SK-N-SH (cell line): ENCODE measurements at regions not wholly inside any gene's neighbourhood (a gene's known extent, or its start where the extent isn't known, plus 50 kb on each side); places are given as distances from the start of the nearest gene placed in this dataset.
A peak's percentile ranks its signal among the peaks of the same experiment; 100 is the strongest.

Experiments
- CTCF ChIA-PET: fragments of 300-600, 350-600 bp; formaldehyde crosslinking; extraction: SDS; loops from one replicate; lab custom pipeline; 2021; lab: Yijun Ruan, JAX
- POLR2A ChIA-PET: fragments of 350-600 bp; sonication (Branson Sonifier 250); formaldehyde crosslinking; extraction: SDS; loops from one replicate; lab custom pipeline; 2020; ENCODE audit warnings: antibody characterized with exemption, inconsistent platforms; lab: Yijun Ruan, JAX
- DNase-seq: peaks from one replicate; pipeline ENCODE4 v3.0.0; 2012
- H2AFZ ChIP-seq: fragments of 200-600 bp; sonication (generic); 2 replicates; pipeline ENCODE4 v1.8.1; 2016; ENCODE audit warnings: antibody characterized with exemption, mild to moderate bottlenecking, low read depth
- H3F3A ChIP-seq: fragments of 200-600 bp; sonication (generic); replicated peaks from 2 replicates; pipeline ENCODE3; 2016; ENCODE audit warnings: antibody characterized with exemption, mild to moderate bottlenecking; ENCODE audit not compliant: insufficient read depth
- H3K27ac ChIP-seq, 2 experiments: fragments of 200-500 bp in 1 of 2; fragments of 200-600 bp in 1 of 2; sonication (Bioruptor generic) in 1 of 2; sonication (generic), shearing (Covaris generic) in 1 of 2; 2 replicates each; pipeline versions ENCODE4 v1.5.1 to v1.6.1; 2014 to 2016; ENCODE audit warnings: low read depth in 2 of 2, inconsistent platforms in 1 of 2, low read length in 1 of 2, mild to moderate bottlenecking in 1 of 2, mixed read lengths in 1 of 2
- H3K27me3 ChIP-seq: fragments of 200-600 bp; sonication (generic), shearing (Covaris generic); 2 replicates; pipeline ENCODE4 v1.6.1; 2016; ENCODE audit warnings: mixed run types; ENCODE audit not compliant: insufficient read depth
- H3K36me3 ChIP-seq, 2 experiments: fragments of 200-500 bp in 1 of 2; fragments of 200-600 bp in 1 of 2; sonication (Bioruptor generic) in 1 of 2; sonication (generic) in 1 of 2; replicated peaks in 1 of 2; 2 replicates each; pipeline versions ENCODE3 to v1.5.1; 2014 to 2016; ENCODE audit warnings: low read length in 1 of 2, mild to moderate bottlenecking in 1 of 2; ENCODE audit not compliant: insufficient read depth in 2 of 2, control insufficient read depth in 1 of 2
- H3K4me1 ChIP-seq, 2 experiments: fragments of 200-500 bp in 1 of 2; fragments of 200-600 bp in 1 of 2; sonication (Bioruptor generic) in 1 of 2; sonication (generic), shearing (Covaris generic) in 1 of 2; 2 replicates each; pipeline versions ENCODE4 v1.5.1 to v1.6.1; 2014 to 2016; ENCODE audit warnings: low read depth in 1 of 2, low read length in 1 of 2, mixed run types in 1 of 2; ENCODE audit not compliant: insufficient read depth in 2 of 2, control insufficient read depth in 1 of 2
- H3K4me2 ChIP-seq: fragments of 200-600 bp; sonication (generic), shearing (Covaris generic); 2 replicates; pipeline ENCODE4 v1.6.1; 2017; ENCODE audit warnings: mixed run types
- H3K4me3 ChIP-seq, 2 experiments: fragments of 200-500 bp in 1 of 2; fragments of 200-600 bp in 1 of 2; sonication (Bioruptor generic) in 1 of 2; sonication (generic), shearing (Covaris generic) in 1 of 2; 2 replicates each; pipeline versions ENCODE4 v1.5.1 to v1.8.1; 2014 to 2016; ENCODE audit warnings: low read depth in 2 of 2, inconsistent platforms in 1 of 2, low read length in 1 of 2, mild to moderate bottlenecking in 1 of 2, mixed read lengths in 1 of 2, moderate library complexity in 1 of 2
- H3K79me2 ChIP-seq: fragments of 200-600 bp; sonication (generic); 2 replicates; pipeline ENCODE4 v1.8.1; 2017; ENCODE audit warnings: mild to moderate bottlenecking; ENCODE audit not compliant: insufficient read depth
- H3K9ac ChIP-seq: fragments of 200-600 bp; sonication (generic); 2 replicates; pipeline ENCODE4 v1.6.1; 2017; ENCODE audit warnings: mixed run types
- H3K9me2 ChIP-seq: fragments of 200-600 bp; sonication (generic); 2 replicates; pipeline ENCODE4 v1.6.1; 2017; ENCODE audit warnings: mixed run types
- H3K9me3 ChIP-seq: fragments of 200-600 bp; sonication (generic); 2 replicates; pipeline ENCODE4 v1.6.1; 2017; ENCODE audit warnings: mixed run types, mild to moderate bottlenecking, moderate library complexity
- H4K20me1 ChIP-seq: fragments of 200-600 bp; sonication (generic); 2 replicates; pipeline ENCODE4 v1.6.1; 2017; ENCODE audit warnings: mild to moderate bottlenecking, mixed run types; ENCODE audit not compliant: insufficient read depth
- ELF1 ChIP-seq: IDR thresholded peaks from 2 replicates; pipeline ENCODE4 v1.4.0; 2012
- EP300 ChIP-seq, 2 experiments: IDR thresholded peaks; 2 replicates each; pipeline versions ENCODE4 v1.4.0 to v1.6.1; 2012; ENCODE audit warnings: borderline replicate concordance in 1 of 2, low read depth in 1 of 2, low read length in 1 of 2
- EZH2phosphoT487 ChIP-seq: fragments of 200-600 bp; sonication (generic); IDR thresholded peaks from 2 replicates; pipeline ENCODE4 v1.6.1; 2017; ENCODE audit warnings: low read depth, mixed run types, mild to moderate bottlenecking, antibody characterized with exemption, moderate library complexity, borderline replicate concordance
- FOSL2 ChIP-seq: IDR thresholded peaks from 2 replicates; pipeline ENCODE4 v1.4.0; 2012; ENCODE audit warnings: low read depth, mild to moderate bottlenecking, moderate library complexity, borderline replicate concordance
- FOXJ3 ChIP-seq: sonication (generic); formaldehyde crosslinking; IDR thresholded peaks from 2 replicates; pipeline ENCODE4 v1.5.1; 2020; ENCODE audit warnings: mild to moderate bottlenecking, missing genetic modification reagents
- FOXM1 ChIP-seq: IDR thresholded peaks from 2 replicates; pipeline ENCODE4 v1.4.0; 2012; ENCODE audit warnings: low read depth, mild to moderate bottlenecking
- GATA2 ChIP-seq: sonication (generic); formaldehyde crosslinking; IDR thresholded peaks from 2 replicates; pipeline ENCODE4 v1.5.0; 2020; ENCODE audit warnings: mild to moderate bottlenecking, missing genetic modification reagents
- MXI1 ChIP-seq: IDR thresholded peaks from 2 replicates; pipeline ENCODE4 v1.6.1; 2012; ENCODE audit warnings: mild to moderate bottlenecking, low read depth, low read length, improper control_type of control experiment
- NFIC ChIP-seq: IDR thresholded peaks from 2 replicates; pipeline ENCODE4 v1.4.0; 2012; ENCODE audit warnings: borderline replicate concordance
- NRF1 ChIP-seq: IDR thresholded peaks from 2 replicates; pipeline ENCODE4 v1.6.1; 2012; ENCODE audit warnings: low read depth, mild to moderate bottlenecking, low read length
- RAD21 ChIP-seq: IDR thresholded peaks from 2 replicates; pipeline ENCODE4 v1.6.1; 2012; ENCODE audit warnings: mild to moderate bottlenecking, low read length
- RCOR1 ChIP-seq: fragments of 150-350 bp; IDR thresholded peaks from 2 replicates; pipeline ENCODE4 v1.6.1; 2017; ENCODE audit warnings: antibody characterized with exemption, low read length
- SIN3A ChIP-seq: IDR thresholded peaks from 2 replicates; pipeline ENCODE4 v1.6.1; 2012; ENCODE audit warnings: low read depth, mild to moderate bottlenecking, low read length, moderate library complexity, borderline replicate concordance
- SMC3 ChIP-seq: IDR thresholded peaks from 2 replicates; pipeline ENCODE4 v1.6.1; 2012; ENCODE audit warnings: low read depth, low read length, improper control_type of control experiment
- TAF1 ChIP-seq: IDR thresholded peaks from 2 replicates; pipeline ENCODE4 v1.6.1; 2012; ENCODE audit warnings: low read depth, mild to moderate bottlenecking, low read length, moderate library complexity, borderline replicate concordance
- TCF12 ChIP-seq: IDR thresholded peaks from 2 replicates; pipeline ENCODE4 v1.4.0; 2012
- TEAD4 ChIP-seq: IDR thresholded peaks from 2 replicates; pipeline ENCODE4 v1.4.0; 2012; ENCODE audit warnings: mild to moderate bottlenecking, borderline replicate concordance; ENCODE audit not compliant: insufficient read depth
- YY1 ChIP-seq: IDR thresholded peaks from 2 replicates; pipeline ENCODE4 v1.4.0; 2012; ENCODE audit warnings: low read depth, mild to moderate bottlenecking
- WGBS: methylation state at CpG from one replicate; pipeline ENCODE4 v1.1.6; 2017; ENCODE audit warnings: low lambda C conversion rate; 5-methylcytosine and 5-hydroxymethylcytosine counted together
- TF ChIP-seq, protein P1 (sequence below): IDR thresholded peaks from 2 replicates; pipeline ENCODE4 v1.4.0; 2012; ENCODE audit warnings: low read depth, borderline replicate concordance
- TF ChIP-seq, protein P2 (sequence below): IDR thresholded peaks from 2 replicates; pipeline ENCODE4 v1.4.0; 2012; ENCODE audit warnings: low read depth
- TF ChIP-seq, protein P3 (sequence below): IDR thresholded peaks from 2 replicates; pipeline ENCODE4; 2012
- TF ChIP-seq, protein P4 (sequence below): IDR thresholded peaks from 2 replicates; pipeline ENCODE4 v1.4.0; 2012; ENCODE audit warnings: low read depth, borderline replicate concordance

DNA sequence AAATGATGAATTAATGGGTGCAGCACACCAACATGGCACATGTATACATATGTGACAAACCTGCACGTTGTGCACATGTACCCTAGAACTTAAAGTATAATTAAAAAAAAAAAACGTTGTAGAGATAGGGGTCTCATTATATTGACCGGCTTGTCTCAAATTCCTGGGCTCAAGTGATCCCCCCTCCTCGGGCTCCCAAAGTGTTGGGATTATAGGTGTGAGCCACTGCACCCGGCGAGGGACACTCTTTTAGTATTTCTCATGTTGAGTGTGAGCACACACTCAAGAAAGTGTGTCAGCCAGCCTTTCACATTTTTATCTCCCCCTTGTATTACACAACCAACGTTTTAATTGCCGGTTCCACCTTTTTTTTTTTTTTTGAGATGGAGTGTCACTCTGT lies 87.7 kb upstream of the SPIN1 start:
- Histone ChIP-seq H4K20me1 (no peaks in the 10 kb centered on the region), H3K4me3 (no peak overlapping the region), H3K9me2 (no peaks in the 10 kb centered on the region), H3K9me3 (no peaks in the 10 kb centered on the region), H3F3A (no peaks in the 10 kb centered on the region), H3K79me2 (no peaks in the 10 kb centered on the region), H3K36me3 (no peaks in the 10 kb centered on the region), H3K4me1 (peaks cover 0 to 6% of the 10 kb centered on the region in 2 experiments; a peak in 1 of 4 replicates), H3K27me3 (no peaks in the 10 kb centered on the region)
- no peak for DNase-seq
- TF ChIP-seq TEAD4 = no peak
- no peak for TF ChIP-seq NFIC
- TF ChIP-seq, protein P1, sequence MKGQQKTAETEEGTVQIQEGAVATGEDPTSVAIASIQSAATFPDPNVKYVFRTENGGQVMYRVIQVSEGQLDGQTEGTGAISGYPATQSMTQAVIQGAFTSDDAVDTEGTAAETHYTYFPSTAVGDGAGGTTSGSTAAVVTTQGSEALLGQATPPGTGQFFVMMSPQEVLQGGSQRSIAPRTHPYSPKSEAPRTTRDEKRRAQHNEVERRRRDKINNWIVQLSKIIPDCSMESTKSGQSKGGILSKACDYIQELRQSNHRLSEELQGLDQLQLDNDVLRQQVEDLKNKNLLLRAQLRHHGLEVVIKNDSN = no peak
- TF ChIP-seq, protein P2, sequence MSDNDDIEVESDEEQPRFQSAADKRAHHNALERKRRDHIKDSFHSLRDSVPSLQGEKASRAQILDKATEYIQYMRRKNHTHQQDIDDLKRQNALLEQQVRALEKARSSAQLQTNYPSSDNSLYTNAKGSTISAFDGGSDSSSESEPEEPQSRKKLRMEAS = no peak
- TF ChIP-seq ELF1 = no peak
- TF ChIP-seq FOXJ3 (CRISPR knock-in tag) = no peak
- TF ChIP-seq TCF12 = no peak
- no peak for TF ChIP-seq FOSL2
- TF ChIP-seq NRF1 = no peak
- TF ChIP-seq RAD21 = no peak
- TF ChIP-seq, protein P3, sequence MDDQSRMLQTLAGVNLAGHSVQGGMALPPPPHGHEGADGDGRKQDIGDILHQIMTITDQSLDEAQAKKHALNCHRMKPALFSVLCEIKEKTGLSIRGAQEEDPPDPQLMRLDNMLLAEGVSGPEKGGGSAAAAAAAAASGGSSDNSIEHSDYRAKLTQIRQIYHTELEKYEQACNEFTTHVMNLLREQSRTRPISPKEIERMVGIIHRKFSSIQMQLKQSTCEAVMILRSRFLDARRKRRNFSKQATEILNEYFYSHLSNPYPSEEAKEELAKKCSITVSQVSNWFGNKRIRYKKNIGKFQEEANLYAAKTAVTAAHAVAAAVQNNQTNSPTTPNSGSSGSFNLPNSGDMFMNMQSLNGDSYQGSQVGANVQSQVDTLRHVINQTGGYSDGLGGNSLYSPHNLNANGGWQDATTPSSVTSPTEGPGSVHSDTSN = no peak
- no peak for TF ChIP-seq TAF1
- TF ChIP-seq, all 33 proteins: peak for 0
- ChIA-PET CTCF (no interaction called here), POLR2A (no interaction called here)
- 59% methylated on average over 8 of the region's 8 CpGs for WGBS
- Histone ChIP-seq H3K27ac (no peak overlapping the region), H3K4me2 (no peak overlapping the region), H2AFZ (no peak overlapping the region), H3K9ac (no peak overlapping the region)

DNA sequence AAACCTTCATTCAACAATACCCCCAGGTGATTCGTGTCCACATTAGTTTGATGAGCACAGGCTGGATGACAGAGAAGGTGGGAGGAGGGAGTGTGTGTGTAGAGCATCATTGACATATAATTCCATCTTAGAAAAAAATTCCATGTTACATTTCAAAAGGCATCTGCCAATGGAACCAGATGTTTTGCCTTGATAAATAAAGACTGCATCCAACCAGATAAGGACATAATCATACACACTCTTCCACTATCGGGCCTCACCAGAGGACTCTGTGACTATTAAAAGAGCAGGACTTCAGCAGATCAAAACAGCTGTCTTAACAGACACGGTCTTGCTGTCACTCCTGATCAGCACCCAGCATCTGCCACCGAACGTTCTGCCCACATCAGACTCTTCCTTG lies 96.4 kb upstream of the SPIN1 start:
- TF ChIP-seq NFIC (no peak), SMC3 (no peak), MXI1 (peak; percentile 33; the same call in 1 of the 2 replicates), GATA2 (peak; percentile 82), ELF1 (no peak), RCOR1 (peak; percentile 94), EP300 (IDR thresholded peaks at IDR 0.05; ENCODE audit: borderline replicate concordance in 1 of 2, low read depth in 1 of 2, low read length in 1 of 2) (peak in 1 of 2 experiments; percentile 65; a peak in 1 of 4 replicates), SIN3A (no peak), YY1 (no peak), FOXM1 (no peak), FOXJ3 (CRISPR knock-in tag) (peak; percentile 53; the same call in 1 of the 2 replicates), EZH2phosphoT487 (no peak)
- TF ChIP-seq, protein P4, sequence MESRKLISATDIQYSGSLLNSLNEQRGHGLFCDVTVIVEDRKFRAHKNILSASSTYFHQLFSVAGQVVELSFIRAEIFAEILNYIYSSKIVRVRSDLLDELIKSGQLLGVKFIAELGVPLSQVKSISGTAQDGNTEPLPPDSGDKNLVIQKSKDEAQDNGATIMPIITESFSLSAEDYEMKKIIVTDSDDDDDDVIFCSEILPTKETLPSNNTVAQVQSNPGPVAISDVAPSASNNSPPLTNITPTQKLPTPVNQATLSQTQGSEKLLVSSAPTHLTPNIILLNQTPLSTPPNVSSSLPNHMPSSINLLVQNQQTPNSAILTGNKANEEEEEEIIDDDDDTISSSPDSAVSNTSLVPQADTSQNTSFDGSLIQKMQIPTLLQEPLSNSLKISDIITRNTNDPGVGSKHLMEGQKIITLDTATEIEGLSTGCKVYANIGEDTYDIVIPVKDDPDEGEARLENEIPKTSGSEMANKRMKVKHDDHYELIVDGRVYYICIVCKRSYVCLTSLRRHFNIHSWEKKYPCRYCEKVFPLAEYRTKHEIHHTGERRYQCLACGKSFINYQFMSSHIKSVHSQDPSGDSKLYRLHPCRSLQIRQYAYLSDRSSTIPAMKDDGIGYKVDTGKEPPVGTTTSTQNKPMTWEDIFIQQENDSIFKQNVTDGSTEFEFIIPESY = no peak
- TF ChIP-seq, protein P2 = no peak
- ChIA-PET POLR2A (no interaction called here), CTCF (no interaction called here)
- Histone ChIP-seq H3F3A (no peaks in the 10 kb centered on the region), H3K27ac (no peak overlapping the region), H3K4me3 (no peak overlapping the region), H3K27me3 (no peaks in the 10 kb centered on the region), H3K9me2 (no peaks in the 10 kb centered on the region), H3K9ac (no peak overlapping the region), H2AFZ (no peak overlapping the region), H3K4me1 (peaks cover 0 to 10% of the 10 kb centered on the region in 2 experiments; a peak in 1 of 4 replicates), H3K4me2 (no peak overlapping the region), H3K79me2 (no peaks in the 10 kb centered on the region), H3K9me3 (no peaks in the 10 kb centered on the region), H4K20me1 (no peaks in the 10 kb centered on the region), H3K36me3 (no peaks in the 10 kb centered on the region)
- DNase-seq = peak; percentile 55
- 32% methylated on average over 5 of the region's 5 CpGs for WGBS
